ENCODE measurements at regions not wholly inside any gene's neighbourhood (a gene's known extent, or its start where the extent isn't known, plus 50 kb on each side); places are given as distances from the start of the nearest gene placed in this dataset.

GRCh38 chr9:755454-756381 lies 85.8 kb upstream of the DMRT1 start:
- no peaks in the 10 kb centered on the region for H3K36me3 ChIP-seq (ENCODE audit: control insufficient read depth in 4 of 4, insufficient read depth in 4 of 4, low read length in 3 of 4)
- DNase-seq = peak; percentile 35 to 78 (median 77)
- H3K4me3 ChIP-seq (ENCODE audit: control insufficient read depth in 1 of 7, extremely low read depth in 1 of 7, insufficient read depth in 4 of 7, low read depth in 2 of 7, low read length in 6 of 7) = no peak overlapping the region
- H3K4me1 ChIP-seq (ENCODE audit: control extremely low read depth in 1 of 4, control insufficient read depth in 4 of 4, insufficient read depth in 4 of 4, low read length in 3 of 4) = peaks cover 4 to 46% (median 26%) of the 10 kb centered on the region in 4 experiments
- POLR2A ChIA-PET = interaction anchor here (0.5 to 0.6 kb wide), 2 partner anchors 45 to 181 kb away, joined by 3 to 4 read pairs; no protein-coding TSS in a partner anchor
- 83% methylated on average over 12 of the region's 12 CpGs for WGBS (ENCODE audit: insufficient coverage)
- CTCF ChIA-PET = interaction anchor here (0.7 to 15.8 kb wide), 14 partner anchors 9 to 264 kb away, joined by 3 to 231 read pairs (median 4); no protein-coding TSS in a partner anchor
- no peaks in the 10 kb centered on the region for H3K9me3 ChIP-seq (ENCODE audit: control extremely low read depth in 1 of 5, control insufficient read depth in 4 of 5, insufficient read depth in 2 of 5, low read depth in 1 of 5, low read length in 4 of 5)
- H3K27me3 ChIP-seq (replicated peaks in 2 of 5; ENCODE audit: control insufficient read depth in 4 of 5, insufficient read depth in 5 of 5, low read length in 4 of 5) = no peaks in the 10 kb centered on the region
- no peak overlapping the region for H3K27ac ChIP-seq (ENCODE audit: insufficient read depth in 1 of 2, low read depth in 1 of 2, low read length in 2 of 2, poor library complexity in 1 of 2, severe bottlenecking in 2 of 2)

- Histone ChIP-seq H3K4me1 (ENCODE audit: control extremely low read depth in 1 of 4, control insufficient read depth in 4 of 4, insufficient read depth in 4 of 4, low read length in 3 of 4) (peaks cover 0 to 35% (median 11%) of the 10 kb centered on the region in 4 experiments), H3K36me3 (ENCODE audit: control insufficient read depth in 4 of 4, insufficient read depth in 4 of 4, low read length in 3 of 4) (no peaks in the 10 kb centered on the region), H3K9me3 (ENCODE audit: control extremely low read depth in 1 of 5, control insufficient read depth in 4 of 5, insufficient read depth in 2 of 5, low read depth in 1 of 5, low read length in 4 of 5) (no peaks in the 10 kb centered on the region), H3K27ac (ENCODE audit: insufficient read depth in 1 of 2, low read depth in 1 of 2, low read length in 2 of 2, poor library complexity in 1 of 2, severe bottlenecking in 2 of 2) (no peak overlapping the region), H3K27me3 (replicated peaks in 2 of 5; ENCODE audit: control insufficient read depth in 4 of 5, insufficient read depth in 5 of 5, low read length in 4 of 5) (no peaks in the 10 kb centered on the region), H3K4me3 (ENCODE audit: control insufficient read depth in 1 of 7, extremely low read depth in 1 of 7, insufficient read depth in 4 of 7, low read depth in 2 of 7, low read length in 6 of 7) (no peak overlapping the region)
- WGBS (ENCODE audit: insufficient coverage) = 92% methylated on average over 7 of the region's 13 CpGs
- ChIA-PET CTCF (interaction anchor here (0.6 to 15.8 kb wide), 17 partner anchors 8 to 252 kb away, joined by 3 to 231 read pairs (median 3); no protein-coding TSS in a partner anchor), POLR2A (no interaction called here)
- DNase-seq = peak; percentile 62 to 66 (median 65)
Measured at GRCh38 chr9:757246-757881, 84.1 kb upstream of the DMRT1 start.

- CTCF ChIA-PET = interaction anchor here (0.6 to 15.8 kb wide), 15 partner anchors 9 to 251 kb away, joined by 3 to 231 read pairs (median 4); no protein-coding TSS in a partner anchor
- no peak for DNase-seq
- Histone ChIP-seq H3K27ac (ENCODE audit: insufficient read depth in 1 of 2, low read depth in 1 of 2, low read length in 2 of 2, poor library complexity in 1 of 2, severe bottlenecking in 2 of 2) (no peak overlapping the region), H3K4me1 (ENCODE audit: control extremely low read depth in 1 of 4, control insufficient read depth in 4 of 4, insufficient read depth in 4 of 4, low read length in 3 of 4) (peaks cover 0 to 32% (median 11%) of the 10 kb centered on the region in 4 experiments), H3K36me3 (ENCODE audit: control insufficient read depth in 4 of 4, insufficient read depth in 4 of 4, low read length in 3 of 4) (no peaks in the 10 kb centered on the region), H3K4me3 (ENCODE audit: control insufficient read depth in 1 of 7, extremely low read depth in 1 of 7, insufficient read depth in 4 of 7, low read depth in 2 of 7, low read length in 6 of 7) (no peak overlapping the region), H3K9me3 (ENCODE audit: control extremely low read depth in 1 of 5, control insufficient read depth in 4 of 5, insufficient read depth in 2 of 5, low read depth in 1 of 5, low read length in 4 of 5) (no peaks in the 10 kb centered on the region), H3K27me3 (replicated peaks in 2 of 5; ENCODE audit: control insufficient read depth in 4 of 5, insufficient read depth in 5 of 5, low read length in 4 of 5) (no peaks in the 10 kb centered on the region)
- POLR2A ChIA-PET = no interaction called here
- 96% methylated on average over 4 of the region's 5 CpGs for WGBS (ENCODE audit: insufficient coverage)
Measured at GRCh38 chr9:758146-758545, 83.4 kb upstream of the DMRT1 start.

GRCh38 chr9:759541-759940 lies 82.0 kb upstream of the DMRT1 start:
- no peak for DNase-seq
- no peak overlapping the region for H3K27ac ChIP-seq (ENCODE audit: insufficient read depth in 1 of 2, low read depth in 1 of 2, low read length in 2 of 2, poor library complexity in 1 of 2, severe bottlenecking in 2 of 2)
- no peaks in the 10 kb centered on the region for H3K9me3 ChIP-seq (ENCODE audit: control extremely low read depth in 1 of 5, control insufficient read depth in 4 of 5, insufficient read depth in 2 of 5, low read depth in 1 of 5, low read length in 4 of 5)
- no peaks in the 10 kb centered on the region for H3K27me3 ChIP-seq (replicated peaks in 2 of 5; ENCODE audit: control insufficient read depth in 4 of 5, insufficient read depth in 5 of 5, low read length in 4 of 5)
- H3K4me1 ChIP-seq (ENCODE audit: control extremely low read depth in 1 of 4, control insufficient read depth in 4 of 4, insufficient read depth in 4 of 4, low read length in 3 of 4) = peaks cover 0 to 31% (median 11%) of the 10 kb centered on the region in 4 experiments
- 97% methylated on average over 8 of the region's 8 CpGs for WGBS (ENCODE audit: insufficient coverage)
- no peak overlapping the region for H3K4me3 ChIP-seq (ENCODE audit: control insufficient read depth in 1 of 7, extremely low read depth in 1 of 7, insufficient read depth in 4 of 7, low read depth in 2 of 7, low read length in 6 of 7)
- ChIA-PET POLR2A (no interaction called here), CTCF (interaction anchor here (0.9 to 15.8 kb wide), 5 partner anchors 9 to 244 kb away, joined by 3 to 231 read pairs (median 8); no protein-coding TSS in a partner anchor)
- no peaks in the 10 kb centered on the region for H3K36me3 ChIP-seq (ENCODE audit: control insufficient read depth in 4 of 4, insufficient read depth in 4 of 4, low read length in 3 of 4)

- no peak for DNase-seq
- Histone ChIP-seq H3K9me3 (ENCODE audit: control extremely low read depth in 1 of 5, control insufficient read depth in 4 of 5, insufficient read depth in 2 of 5, low read depth in 1 of 5, low read length in 4 of 5) (no peaks in the 10 kb centered on the region), H3K36me3 (ENCODE audit: control insufficient read depth in 4 of 4, insufficient read depth in 4 of 4, low read length in 3 of 4) (no peaks in the 10 kb centered on the region), H3K4me1 (ENCODE audit: control extremely low read depth in 1 of 4, control insufficient read depth in 4 of 4, insufficient read depth in 4 of 4, low read length in 3 of 4) (peaks cover 0 to 25% (median 11%) of the 10 kb centered on the region in 4 experiments), H3K27ac (ENCODE audit: insufficient read depth in 1 of 2, low read depth in 1 of 2, low read length in 2 of 2, poor library complexity in 1 of 2, severe bottlenecking in 2 of 2) (no peak overlapping the region), H3K27me3 (replicated peaks in 2 of 5; ENCODE audit: control insufficient read depth in 4 of 5, insufficient read depth in 5 of 5, low read length in 4 of 5) (peaks cover 0 to under 1% (median 0%) of the 10 kb centered on the region in 5 experiments), H3K4me3 (ENCODE audit: control insufficient read depth in 1 of 7, extremely low read depth in 1 of 7, insufficient read depth in 4 of 7, low read depth in 2 of 7, low read length in 6 of 7) (no peak overlapping the region)
- 96% methylated on average over 10 of the region's 10 CpGs for WGBS (ENCODE audit: insufficient coverage)
- ChIA-PET POLR2A (no interaction called here), CTCF (interaction anchor here (1.0 to 15.8 kb wide), 3 partner anchors 8 to 143 kb away, joined by 3 to 231 read pairs (median 8); no protein-coding TSS in a partner anchor)
Measured at GRCh38 chr9:759983-760736, 81.3 kb upstream of the DMRT1 start.

GRCh38 chr9:761176-761792 lies 80.2 kb upstream of the DMRT1 start:
- H3K36me3 ChIP-seq (ENCODE audit: control insufficient read depth in 4 of 4, insufficient read depth in 4 of 4, low read length in 3 of 4) = no peaks in the 10 kb centered on the region
- 90% methylated on average over 7 of the region's 7 CpGs for WGBS (ENCODE audit: insufficient coverage)
- DNase-seq = no peak
- no peak overlapping the region for H3K27ac ChIP-seq (ENCODE audit: insufficient read depth in 1 of 2, low read depth in 1 of 2, low read length in 2 of 2, poor library complexity in 1 of 2, severe bottlenecking in 2 of 2)
- H3K4me3 ChIP-seq (ENCODE audit: control insufficient read depth in 1 of 7, extremely low read depth in 1 of 7, insufficient read depth in 4 of 7, low read depth in 2 of 7, low read length in 6 of 7) = no peak overlapping the region
- H3K9me3 ChIP-seq (ENCODE audit: control extremely low read depth in 1 of 5, control insufficient read depth in 4 of 5, insufficient read depth in 2 of 5, low read depth in 1 of 5, low read length in 4 of 5) = no peaks in the 10 kb centered on the region
- ChIA-PET CTCF (interaction anchor here (0.8 to 15.8 kb wide), 4 partner anchors 9 to 145 kb away, joined by 3 to 231 read pairs (median 4); no protein-coding TSS in a partner anchor), POLR2A (no interaction called here)
- H3K27me3 ChIP-seq (replicated peaks in 2 of 5; ENCODE audit: control insufficient read depth in 4 of 5, insufficient read depth in 5 of 5, low read length in 4 of 5) = peaks cover 0 to 2% (median 0%) of the 10 kb centered on the region in 5 experiments
- H3K4me1 ChIP-seq (ENCODE audit: control extremely low read depth in 1 of 4, control insufficient read depth in 4 of 4, insufficient read depth in 4 of 4, low read length in 3 of 4) = peaks cover 0 to 14% (median 2%) of the 10 kb centered on the region in 4 experiments

Measured in common myeloid progenitor, CD34-positive (primary cell).